ENCODE measurements at regions not wholly inside any gene's neighbourhood (a gene's known extent, or its start where the extent isn't known, plus 50 kb on each side); places are given as distances from the start of the nearest gene placed in this dataset.

- DNase-seq = no peak
Observed at GRCh38 chr1:193613041-193613440, 426.6 kb upstream of the B3GALT2 start.

- no peak for DNase-seq
Observed at GRCh38 chr1:193609592-193609991, 423.2 kb upstream of the B3GALT2 start.

GRCh38 chr1:193607787-193608186, 421.4 kb upstream of the B3GALT2 start:
- DNase-seq = no peak

- DNase-seq = no peak
Observed at GRCh38 chr1:193606035-193606434, 419.6 kb upstream of the B3GALT2 start.

GRCh38 chr1:193602705-193603104, 416.3 kb upstream of the B3GALT2 start:
- DNase-seq = no peak

- no peak for DNase-seq
Observed at GRCh38 chr1:193593147-193593885, 406.9 kb upstream of the B3GALT2 start.

GRCh38 chr1:193592317-193592716, 405.9 kb upstream of the B3GALT2 start:
- DNase-seq = no peak

GRCh38 chr1:193590102-193590501, 403.7 kb upstream of the B3GALT2 start:
- no peak for DNase-seq

- DNase-seq = peak; percentile 69
Observed at GRCh38 chr1:193589597-193590040, 403.2 kb upstream of the B3GALT2 start.

GRCh38 chr1:193588311-193589082, 402.1 kb upstream of the B3GALT2 start:
- DNase-seq = peak; percentile 1

GRCh38 chr1:193584731-193585239, 398.4 kb upstream of the B3GALT2 start:
- no peak for DNase-seq

GRCh38 chr1:193581341-193581740, 394.9 kb upstream of the B3GALT2 start:
- no peak for DNase-seq

- DNase-seq = no peak
Observed at GRCh38 chr1:193580419-193580818, 394.0 kb upstream of the B3GALT2 start.

GRCh38 chr1:193579323-193579722, 392.9 kb upstream of the B3GALT2 start:
- DNase-seq = no peak

GRCh38 chr1:193574913-193575312, 388.5 kb upstream of the B3GALT2 start:
- DNase-seq = no peak

- no peak for DNase-seq
Observed at GRCh38 chr1:193569983-193570269, 383.5 kb upstream of the B3GALT2 start.

- peak; percentile 92 for DNase-seq
Observed at GRCh38 chr1:193569096-193569982, 382.9 kb upstream of the B3GALT2 start.

GRCh38 chr1:193568512-193568911, 382.1 kb upstream of the B3GALT2 start:
- no peak for DNase-seq

- no peak for DNase-seq
Observed at GRCh38 chr1:193567937-193568336, 381.5 kb upstream of the B3GALT2 start.

- no peak for DNase-seq
Observed at GRCh38 chr1:193566735-193567134, 380.3 kb upstream of the B3GALT2 start.

- DNase-seq = no peak
Observed at GRCh38 chr1:193565971-193566577, 379.7 kb upstream of the B3GALT2 start.

- DNase-seq = no peak
Observed at GRCh38 chr1:193562121-193562520, 375.7 kb upstream of the B3GALT2 start.

All from fibroblast of upper back skin (primary cell).